HFFc6 (cell line): ENCODE measurements at regions not wholly inside any gene's neighbourhood (a gene's known extent, or its start where the extent isn't known, plus 50 kb on each side); places are given as distances from the start of the nearest gene placed in this dataset.

Source experiments
- DNase-seq: peaks from one replicate; pipeline ENCODE4 v3.0.0-alpha.2; 2018
- H3K27ac Mint-ChIP-seq: 2 replicates; pipeline ENCODE4 v1.8.0; 2020; ENCODE audit warnings: mild to moderate bottlenecking, mixed read lengths
- H3K27me3 Mint-ChIP-seq: 2 replicates; pipeline ENCODE4 v1.8.0; 2021; ENCODE audit warnings: mild to moderate bottlenecking, moderate library complexity, mixed read lengths; ENCODE audit not compliant: insufficient read depth
- H3K36me3 Mint-ChIP-seq: 2 replicates; pipeline ENCODE4 v1.8.0; 2021; ENCODE audit warnings: low read depth, mixed read lengths
- H3K4me1 Mint-ChIP-seq: 2 replicates; pipeline ENCODE4 v1.8.0; 2020; ENCODE audit warnings: low read depth, mixed read lengths
- H3K4me3 Mint-ChIP-seq: 2 replicates; pipeline ENCODE4 v1.8.0; 2020; ENCODE audit warnings: mild to moderate bottlenecking, moderate library complexity, mixed read lengths
- H3K9me3 Mint-ChIP-seq: 2 replicates; pipeline ENCODE4 v1.8.0; 2020; ENCODE audit warnings: mild to moderate bottlenecking, mixed read lengths
- CTCF ChIP-seq: fragments of 200-600 bp; sonication (generic); IDR thresholded peaks from 2 replicates; pipeline ENCODE4 v1.5.0; 2021; ENCODE audit warnings: antibody characterized with exemption, mild to moderate bottlenecking

- H3K4me3 Mint-ChIP-seq, result no peak overlapping the region
- no peak for TF ChIP-seq CTCF
- no peak for DNase-seq
- no peaks in the 10 kb centered on the region for H3K36me3 Mint-ChIP-seq
- H3K4me1 Mint-ChIP-seq, result no peaks in the 10 kb centered on the region
- no peaks in the 10 kb centered on the region; the same call in 1 of the 2 replicates for H3K27me3 Mint-ChIP-seq
- H3K9me3 Mint-ChIP-seq, result peaks cover 45% of the 10 kb centered on the region
- H3K27ac Mint-ChIP-seq, result no peak overlapping the region
Observed at GRCh38 chr2:48826986-48827385, 71.5 kb upstream of the LHCGR start.

- Mint-ChIP-seq H3K4me3 (no peak overlapping the region), H3K27me3 (no peaks in the 10 kb centered on the region; the same call in 1 of the 2 replicates), H3K9me3 (peaks cover 33% of the 10 kb centered on the region), H3K36me3 (no peaks in the 10 kb centered on the region), H3K4me1 (no peaks in the 10 kb centered on the region), H3K27ac (no peak overlapping the region)
- TF ChIP-seq CTCF, result no peak
- DNase-seq, result no peak
Observed at GRCh38 chr2:48824116-48824515, 68.6 kb upstream of the LHCGR start.

GRCh38 chr2:48819206-48819735, 63.7 kb upstream of the LHCGR start:
- no peak for DNase-seq
- H3K9me3 Mint-ChIP-seq, result peaks cover 39% of the 10 kb centered on the region
- no peak overlapping the region for H3K4me3 Mint-ChIP-seq
- no peak for TF ChIP-seq CTCF
- H3K36me3 Mint-ChIP-seq, result no peaks in the 10 kb centered on the region; the same call in 1 of the 2 replicates
- H3K27ac Mint-ChIP-seq, result no peak overlapping the region
- no peaks in the 10 kb centered on the region for H3K27me3 Mint-ChIP-seq
- no peaks in the 10 kb centered on the region for H3K4me1 Mint-ChIP-seq

- no peaks in the 10 kb centered on the region for H3K27me3 Mint-ChIP-seq
- no peak for DNase-seq
- H3K36me3 Mint-ChIP-seq, result peaks cover 5% of the 10 kb centered on the region; the same call in 1 of the 2 replicates
- H3K4me1 Mint-ChIP-seq, result no peaks in the 10 kb centered on the region
- no peak overlapping the region for H3K27ac Mint-ChIP-seq
- TF ChIP-seq CTCF, result no peak
- H3K9me3 Mint-ChIP-seq, result peaks cover 45% of the 10 kb centered on the region
- no peak overlapping the region for H3K4me3 Mint-ChIP-seq
Observed at GRCh38 chr2:48817355-48817754, 61.8 kb upstream of the LHCGR start.

- no peak for DNase-seq
- H3K36me3 Mint-ChIP-seq, result peaks cover 9% of the 10 kb centered on the region
- no peak overlapping the region for H3K27ac Mint-ChIP-seq
- H3K4me3 Mint-ChIP-seq, result no peak overlapping the region
- H3K9me3 Mint-ChIP-seq, result peaks cover 51% of the 10 kb centered on the region
- no peak for TF ChIP-seq CTCF
- H3K27me3 Mint-ChIP-seq, result no peaks in the 10 kb centered on the region
- no peaks in the 10 kb centered on the region for H3K4me1 Mint-ChIP-seq
Observed at GRCh38 chr2:48812416-48812815, 56.9 kb upstream of the LHCGR start.

GRCh38 chr2:48808311-48808710, 52.8 kb upstream of the LHCGR start:
- H3K9me3 Mint-ChIP-seq, result peaks cover 51% of the 10 kb centered on the region

More at GRCh38 chr2:48808311-48808710, 52.8 kb upstream of the LHCGR start:
- no peak for TF ChIP-seq CTCF
- H3K27me3 Mint-ChIP-seq, result no peaks in the 10 kb centered on the region
- peaks cover 9% of the 10 kb centered on the region for H3K36me3 Mint-ChIP-seq
- no peak overlapping the region for H3K27ac Mint-ChIP-seq
- H3K4me3 Mint-ChIP-seq, result no peak overlapping the region
- no peak for DNase-seq
- no peaks in the 10 kb centered on the region for H3K4me1 Mint-ChIP-seq
